Activated CD8-positive, alpha-beta T cell treated with anti-CD3 and anti-CD28 coated beads for 36 hours (primary cell): ENCODE measurements at regions not wholly inside any gene's neighbourhood (a gene's known extent, or its start where the extent isn't known, plus 50 kb on each side); places are given as distances from the start of the nearest gene placed in this dataset.

Experiments
- ATAC-seq: fragments of 200-7000 bp; cut with Tn5 transposase; one replicate; pipeline ENCODE4 v1.10.0; 2021; ENCODE audit warnings: mild to moderate bottlenecking, moderate library complexity
- CTCF ChIA-PET: fragments of 350-600 bp; sonication (Branson Sonifier 250); formaldehyde crosslinking; loops from one replicate; lab custom pipeline; 2021; ENCODE audit warnings: antibody characterized with exemption; lab: Charles Lee
- POLR2A ChIA-PET: fragments of 350-600 bp; sonication (Branson Sonifier 250); formaldehyde crosslinking; loops from one replicate; lab custom pipeline; 2021; ENCODE audit warnings: antibody characterized with exemption; lab: Charles Lee
- DNase-seq: peaks from one replicate; pipeline ENCODE4 v3.0.0-alpha.2; 2020
- H3K27ac Mint-ChIP-seq: one replicate; pipeline ENCODE4 v1.8.0; 2021; ENCODE audit warnings: mild to moderate bottlenecking, mixed read lengths
- H3K27me3 Mint-ChIP-seq: one replicate; pipeline ENCODE4 v1.8.0; 2021; ENCODE audit warnings: mixed read lengths
- H3K36me3 Mint-ChIP-seq: one replicate; pipeline ENCODE4 v1.8.0; 2021; ENCODE audit warnings: low read depth, mixed read lengths
- H3K4me1 Mint-ChIP-seq: one replicate; pipeline ENCODE4 v1.8.0; 2021; ENCODE audit warnings: low read depth, mixed read lengths
- H3K4me3 Mint-ChIP-seq: one replicate; pipeline ENCODE4 v1.8.0; 2021; ENCODE audit warnings: mild to moderate bottlenecking, moderate library complexity, mixed read lengths
- H3K9me3 Mint-ChIP-seq: one replicate; pipeline ENCODE4 v1.8.0; 2021; ENCODE audit warnings: mixed read lengths
- intact Hi-C: fragments of 100-400 bp; cut with micrococcal nuclease; formaldehyde crosslinking; loops from one replicate; pipeline ENCODE4 v1.10.0; 2022
- TF ChIP-seq, protein P1 (sequence below): fragments of 200-600 bp; IDR thresholded peaks from one replicate; pipeline ENCODE4 v1.8.0; 2022; ENCODE audit warnings: antibody characterized with exemption, mild to moderate bottlenecking

DNA sequence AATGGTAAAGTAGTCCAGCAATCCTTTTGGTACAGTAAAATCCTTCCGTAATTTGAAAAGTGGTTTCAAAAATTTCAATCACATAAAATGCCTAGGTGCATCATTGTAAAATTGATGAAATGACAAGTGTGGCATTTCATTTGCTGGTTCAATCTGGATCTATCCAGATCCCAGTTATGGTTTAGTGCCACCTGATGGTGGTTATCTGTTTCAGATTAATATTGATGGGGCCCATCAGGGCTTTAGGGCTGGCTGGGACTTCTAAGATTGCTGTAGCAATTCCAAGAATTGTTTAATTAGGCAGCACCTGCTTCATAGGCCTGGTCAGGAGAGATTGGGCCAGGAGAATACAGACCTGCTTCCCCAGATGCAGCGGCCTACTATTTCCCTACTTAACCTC is 55.5 kb upstream of the PIK3C3 start:
- ChIA-PET CTCF (no interaction called here), POLR2A (no interaction called here)
- H3K4me3 Mint-ChIP-seq = no peak overlapping the region
- H3K36me3 Mint-ChIP-seq = no peaks in the 10 kb centered on the region
- H3K27me3 Mint-ChIP-seq = peaks cover 6% of the 10 kb centered on the region
- TF ChIP-seq, protein P1, sequence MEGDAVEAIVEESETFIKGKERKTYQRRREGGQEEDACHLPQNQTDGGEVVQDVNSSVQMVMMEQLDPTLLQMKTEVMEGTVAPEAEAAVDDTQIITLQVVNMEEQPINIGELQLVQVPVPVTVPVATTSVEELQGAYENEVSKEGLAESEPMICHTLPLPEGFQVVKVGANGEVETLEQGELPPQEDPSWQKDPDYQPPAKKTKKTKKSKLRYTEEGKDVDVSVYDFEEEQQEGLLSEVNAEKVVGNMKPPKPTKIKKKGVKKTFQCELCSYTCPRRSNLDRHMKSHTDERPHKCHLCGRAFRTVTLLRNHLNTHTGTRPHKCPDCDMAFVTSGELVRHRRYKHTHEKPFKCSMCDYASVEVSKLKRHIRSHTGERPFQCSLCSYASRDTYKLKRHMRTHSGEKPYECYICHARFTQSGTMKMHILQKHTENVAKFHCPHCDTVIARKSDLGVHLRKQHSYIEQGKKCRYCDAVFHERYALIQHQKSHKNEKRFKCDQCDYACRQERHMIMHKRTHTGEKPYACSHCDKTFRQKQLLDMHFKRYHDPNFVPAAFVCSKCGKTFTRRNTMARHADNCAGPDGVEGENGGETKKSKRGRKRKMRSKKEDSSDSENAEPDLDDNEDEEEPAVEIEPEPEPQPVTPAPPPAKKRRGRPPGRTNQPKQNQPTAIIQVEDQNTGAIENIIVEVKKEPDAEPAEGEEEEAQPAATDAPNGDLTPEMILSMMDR = no peak
- no peak overlapping the region for H3K27ac Mint-ChIP-seq
- DNase-seq (no peak), ATAC-seq (no peak)
- no peaks in the 10 kb centered on the region for H3K9me3 Mint-ChIP-seq
- intact Hi-C loops = no loop called here
- no peaks in the 10 kb centered on the region for H3K4me1 Mint-ChIP-seq

- POLR2A ChIA-PET = no interaction called here
- ATAC-seq (no peak), DNase-seq (no peak)
- TF ChIP-seq, protein P1 = no peak
- CTCF ChIA-PET = no interaction called here
- intact Hi-C loops = no loop called here
- H3K9me3 Mint-ChIP-seq = no peaks in the 10 kb centered on the region
- H3K4me3 Mint-ChIP-seq = no peak overlapping the region
- no peaks in the 10 kb centered on the region for H3K36me3 Mint-ChIP-seq
- no peak overlapping the region for H3K27ac Mint-ChIP-seq
- H3K4me1 Mint-ChIP-seq = no peaks in the 10 kb centered on the region
- H3K27me3 Mint-ChIP-seq = peaks cover 9% of the 10 kb centered on the region
Observed at GRCh38 chr18:41893432-41893831, 61.6 kb upstream of the PIK3C3 start.

DNA sequence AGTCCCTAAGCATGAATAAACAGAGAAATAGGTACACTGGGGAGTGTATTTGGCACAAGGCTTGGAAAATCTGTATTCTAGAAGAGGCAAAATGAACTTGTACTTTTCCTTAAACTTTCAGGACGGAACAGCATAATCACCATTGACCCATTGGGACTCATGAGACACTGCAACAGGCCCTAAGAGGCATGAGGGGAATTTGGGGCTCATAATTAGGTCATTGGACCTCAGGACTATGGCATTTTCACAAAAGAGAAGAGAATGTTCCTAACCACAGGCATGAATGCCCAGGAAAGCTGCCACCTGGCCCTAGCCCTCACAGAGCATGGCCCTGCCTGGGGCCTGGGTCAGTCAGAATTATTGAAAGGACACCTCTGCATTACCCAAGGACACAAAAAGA is 67.9 kb upstream of the PIK3C3 start:
- Mint-ChIP-seq H3K27me3 (peaks cover 6% of the 10 kb centered on the region), H3K9me3 (no peaks in the 10 kb centered on the region), H3K4me3 (no peak overlapping the region), H3K27ac (no peak overlapping the region), H3K36me3 (no peaks in the 10 kb centered on the region), H3K4me1 (no peaks in the 10 kb centered on the region)
- CTCF ChIA-PET = no interaction called here
- ATAC-seq = no peak
- TF ChIP-seq, protein P1 = no peak
- no peak for DNase-seq
- intact Hi-C loops = no loop called here
- POLR2A ChIA-PET = no interaction called here

GRCh38 chr18:41886126-41886807 is 68.8 kb upstream of the PIK3C3 start:
- H3K27me3 Mint-ChIP-seq = peaks cover 3% of the 10 kb centered on the region
- CTCF ChIA-PET = no interaction called here
- no peaks in the 10 kb centered on the region for H3K4me1 Mint-ChIP-seq
- DNase-seq = no peak
- intact Hi-C loops = no loop called here
- no peaks in the 10 kb centered on the region for H3K9me3 Mint-ChIP-seq
- POLR2A ChIA-PET = no interaction called here
- no peak overlapping the region for H3K27ac Mint-ChIP-seq
- TF ChIP-seq, protein P1 = no peak
- no peak for ATAC-seq
- H3K36me3 Mint-ChIP-seq = no peaks in the 10 kb centered on the region
- H3K4me3 Mint-ChIP-seq = no peak overlapping the region

- Mint-ChIP-seq H3K4me3 (no peak overlapping the region), H3K4me1 (no peaks in the 10 kb centered on the region), H3K36me3 (no peaks in the 10 kb centered on the region), H3K27me3 (peaks cover 2% of the 10 kb centered on the region), H3K9me3 (no peaks in the 10 kb centered on the region), H3K27ac (no peak overlapping the region)
- DNase-seq = no peak
- no peak for ATAC-seq
- ChIA-PET POLR2A (no interaction called here), CTCF (no interaction called here)
- intact Hi-C loops = no loop called here
- TF ChIP-seq, protein P1 = no peak
Observed at GRCh38 chr18:41881285-41881684, 73.7 kb upstream of the PIK3C3 start.
